GM12878 (cell line): ENCODE measurements at regions not wholly inside any gene's neighbourhood (a gene's known extent, or its start where the extent isn't known, plus 50 kb on each side); places are given as distances from the start of the nearest gene placed in this dataset.

Source experiments
- ATAC-seq: fragments of 200-7000 bp; cut with Tn5 transposase; 3 replicates; pipeline ENCODE4 v1.9.1; 2020; ENCODE audit warnings: mild to moderate bottlenecking, moderate library complexity
- BruUV-seq: library from RNA; stranded (reverse); fragments of 400-500 nt; replicated peaks from 2 replicates; lab custom pipeline; 2021; lab: Mats Ljungman, UMichigan
- CTCF ChIA-PET: fragments of 300-600 bp; sonication (Branson Sonifier 250); formaldehyde crosslinking; extraction: SDS; loops from one replicate; lab custom pipeline; 2021; ENCODE audit warnings: inconsistent platforms; lab: Yijun Ruan, JAX
- POLR2A ChIA-PET: fragments of 350-600 bp; formaldehyde crosslinking; extraction: SDS; loops from one replicate; lab custom pipeline; 2021; ENCODE audit warnings: inconsistent platforms; lab: Charles Lee
- RAD21 ChIA-PET: fragments of 300-600 bp; sonication (Branson Sonifier 250); formaldehyde crosslinking; loops from one replicate; lab custom pipeline; 2023; ENCODE audit warnings: antibody characterized with exemption; ENCODE audit not compliant: unreplicated experiment; lab: Charles Lee
- SMC1A ChIA-PET: fragments of 300-600 bp; sonication (Branson Sonifier 250); formaldehyde crosslinking; loops from one replicate; lab custom pipeline; 2023; ENCODE audit not compliant: unreplicated experiment, uncharacterized antibody; lab: Charles Lee
- DNase-seq: peaks from one replicate; pipeline ENCODE4 v3.0.0-alpha.2; 2011; ENCODE audit warnings: low read depth, low spot score
- FAIRE-seq: peaks from 3 replicates; lab custom pipeline; 2011; peaks lifted over from hg19 to GRCh38; lab: Jason Lieb, UNC
- H2AFZ ChIP-seq: 2 replicates; pipeline ENCODE4 v1.6.0; 2011; ENCODE audit warnings: low read depth, low read length, control low read depth; ENCODE audit not compliant: control insufficient read depth
- H3K27ac ChIP-seq: 2 replicates; pipeline ENCODE4 v1.5.1; 2011; ENCODE audit warnings: control low read depth; ENCODE audit not compliant: control insufficient read depth, insufficient read depth
- H3K27me3 ChIP-seq, 2 experiments: replicated peaks in 1 of 2; 2 replicates each; pipeline versions ENCODE4 v1.6.0 to v1.6.1; 2011; ENCODE audit warnings: low read length in 1 of 2; ENCODE audit not compliant: control insufficient read depth in 2 of 2, insufficient read depth in 2 of 2
- H3K36me3 ChIP-seq, 2 experiments: 2 replicates each; pipeline ENCODE4 v1.5.1; 2011; ENCODE audit warnings: low read length in 1 of 2; ENCODE audit not compliant: control insufficient read depth in 2 of 2, insufficient read depth in 2 of 2
- H3K4me1 ChIP-seq: 2 replicates; pipeline ENCODE4 v1.6.1; 2011; ENCODE audit warnings: mild to moderate bottlenecking, low read length, moderate library complexity, mixed read lengths; ENCODE audit not compliant: control insufficient read depth, insufficient read depth
- H3K4me2 ChIP-seq: 2 replicates; pipeline ENCODE4 v1.6.0; 2011; ENCODE audit warnings: control low read depth; ENCODE audit not compliant: control insufficient read depth, insufficient read depth
- H3K4me3 ChIP-seq: fragments of 200-600 bp; sonication (generic); 2 replicates; pipeline ENCODE4 v1.5.1; 2016
- H3K79me2 ChIP-seq: 2 replicates; pipeline ENCODE4 v1.6.0; 2011; ENCODE audit warnings: low read length; ENCODE audit not compliant: control insufficient read depth, insufficient read depth
- H3K9ac ChIP-seq: 2 replicates; pipeline ENCODE4 v1.8.0; 2011; ENCODE audit warnings: low read length, control low read depth, mixed read lengths; ENCODE audit not compliant: control insufficient read depth, insufficient read depth
- H3K9me3 ChIP-seq: replicated peaks from 3 replicates; pipeline ENCODE4 v1.5.1; 2011; ENCODE audit warnings: mild to moderate bottlenecking, low read length; ENCODE audit not compliant: control insufficient read depth, insufficient read depth
- H4K20me1 ChIP-seq: 2 replicates; pipeline ENCODE4 v1.6.0; 2011; ENCODE audit not compliant: control insufficient read depth, insufficient read depth
- ATF2 ChIP-seq: IDR thresholded peaks from 2 replicates; pipeline ENCODE4 v1.6.1; 2012; ENCODE audit warnings: low read length, inconsistent platforms
- CEBPB ChIP-seq, 2 experiments: fragments of 150-350 bp in 1 of 2; IDR thresholded peaks; 2 replicates each; pipeline ENCODE4 v1.6.1; 2012 to 2014; ENCODE audit warnings: low read depth in 2 of 2, low read length in 2 of 2, borderline replicate concordance in 1 of 2, inconsistent platforms in 1 of 2
- DPF2 ChIP-seq: fragments of 450-650 bp; IDR thresholded peaks from 2 replicates; pipeline ENCODE4 v1.6.1; 2017; ENCODE audit warnings: mild to moderate bottlenecking
- HDGF ChIP-seq: fragments of 450-650 bp; IDR thresholded peaks from 2 replicates; pipeline ENCODE4 v1.6.1; 2016; ENCODE audit warnings: antibody characterized with exemption
- IKZF1 ChIP-seq: fragments of 450-650 bp; conservative IDR thresholded peaks from 2 replicates; pipeline ENCODE4 v1.6.1; 2017; ENCODE audit warnings: antibody characterized with exemption, mild to moderate bottlenecking
- IKZF2 ChIP-seq, 2 experiments: fragments of 450-650 bp; IDR thresholded peaks; 2 replicates each; pipeline ENCODE4 v1.6.1; 2017; ENCODE audit warnings: mild to moderate bottlenecking in 2 of 2, moderate library complexity in 2 of 2
- MEF2A ChIP-seq: IDR thresholded peaks from 2 replicates; pipeline ENCODE4 v1.6.1; 2011; ENCODE audit warnings: low read depth, mild to moderate bottlenecking, low read length, moderate library complexity; ENCODE audit not compliant: insufficient read depth
- MTA3 ChIP-seq: IDR thresholded peaks from 2 replicates; pipeline ENCODE4 v1.6.1; 2012; ENCODE audit warnings: low read length, inconsistent platforms, borderline replicate concordance
- PBX3 ChIP-seq: IDR thresholded peaks from 2 replicates; pipeline ENCODE4 v1.6.1; 2011; ENCODE audit warnings: mild to moderate bottlenecking, low read depth, low read length, moderate library complexity; ENCODE audit not compliant: insufficient replicate concordance
- PKNOX1 ChIP-seq: fragments of 450-650 bp; IDR thresholded peaks from 2 replicates; pipeline ENCODE4 v1.6.1; 2016; ENCODE audit warnings: mild to moderate bottlenecking
- RUNX3 ChIP-seq: IDR thresholded peaks from 2 replicates; pipeline ENCODE4 v1.6.1; 2012; ENCODE audit warnings: low read length, inconsistent platforms
- SMAD5 ChIP-seq: IDR thresholded peaks from 2 replicates; pipeline ENCODE4 v1.6.1; 2016; ENCODE audit warnings: antibody characterized with exemption, low read depth
- SP1 ChIP-seq: IDR thresholded peaks from one replicate; pipeline ENCODE4 v1.6.1; 2011; ENCODE audit warnings: low read depth, low read length
- SREBF2 ChIP-seq: IDR thresholded peaks from 2 replicates; pipeline ENCODE4 v1.6.1; 2012; ENCODE audit warnings: mild to moderate bottlenecking, low read length
- WGBS: methylation state at CpG from one replicate; pipeline ENCODE4 v1.1.6; 2016; ENCODE audit warnings: low lambda C conversion rate; ENCODE audit not compliant: insufficient replicate concordance, insufficient coverage; ENCODE audit errors: missing lambda C conversion rate; 5-methylcytosine and 5-hydroxymethylcytosine counted together
- in situ Hi-C: fragments of 300-500 bp; cut with MboI; formaldehyde crosslinking; loops from 9 replicates; pipeline ENCODE4 v1.14.3; 2018; ENCODE audit warnings: mixed read lengths
- intact Hi-C: fragments of 100-400 bp; cut with micrococcal nuclease; formaldehyde crosslinking; loops from one replicate; pipeline ENCODE4 v1.14.2; 2022; ENCODE audit not compliant: unreplicated experiment
- TF ChIP-seq, protein P1 (sequence below): fragments of 450-650 bp; IDR thresholded peaks from 2 replicates; pipeline ENCODE4 v1.6.1; 2016; ENCODE audit warnings: mild to moderate bottlenecking
- TF ChIP-seq, protein P2 (sequence below): fragments of 150-350 bp; IDR thresholded peaks from 2 replicates; pipeline ENCODE4 v1.6.1; 2016; ENCODE audit warnings: low read depth, low read length

DNA sequence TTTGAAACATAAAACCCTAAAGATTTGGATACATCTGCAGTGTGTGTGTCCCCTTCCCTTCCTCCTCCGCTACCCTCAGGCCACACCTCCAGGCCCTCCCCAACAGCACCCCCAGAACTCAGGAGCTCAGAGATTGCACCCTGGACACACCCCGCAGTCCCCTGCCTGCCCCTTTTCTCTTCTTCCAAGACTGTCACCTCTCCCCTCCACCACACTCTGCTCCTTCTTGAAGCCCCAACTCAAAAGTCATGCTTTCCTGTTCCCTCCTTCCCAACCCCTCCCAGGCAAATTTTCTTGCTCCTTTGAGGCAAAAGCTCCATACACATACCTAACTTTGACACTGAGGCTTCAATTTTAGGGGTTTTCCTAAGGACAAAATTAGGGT lies 285.7 kb upstream of the STT3B start:
- Histone ChIP-seq H3K79me2 (peaks cover 3% of the 10 kb centered on the region; the same call in 1 of the 2 replicates), H3K9ac (peak overlapping the region; percentile 26; the same call in 1 of the 2 replicates), H3K9me3 (peaks cover 4% of the 10 kb centered on the region; the same call in 2 of the 3 replicates), H3K4me2 (peak overlapping the region; percentile 29; the same call in 1 of the 2 replicates), H3K4me1 (peaks cover 47% of the 10 kb centered on the region), H3K4me3 (peak overlapping the region; percentile 21; the same call in 1 of the 2 replicates), H3K36me3 (no peaks in the 10 kb centered on the region), H3K27ac (peak overlapping the region; percentile 19), H2AFZ (no peak overlapping the region), H3K27me3 (no peaks in the 10 kb centered on the region), H4K20me1 (no peaks in the 10 kb centered on the region)
- in situ Hi-C loops: loop anchor here (10.0 kb wide), 1 partner anchor 288 kb away; the partner anchor contains the start of gene STT3B
- intact Hi-C loops: loop anchor here (5.0 to 10.0 kb wide), 3 partner anchors 145 to 262 kb away; no protein-coding TSS in a partner anchor
- FAIRE-seq (no peak), DNase-seq (no peak), ATAC-seq (peak; percentile 29)
- CTCF ChIA-PET: interaction anchor here (0.6 to 1.4 kb wide), 7 partner anchors 20 to 449 kb away, joined by 3 to 5 read pairs (median 3); no protein-coding TSS in a partner anchor
- SMC1A ChIA-PET: interaction anchor here (0.8 to 13.1 kb wide), 18 partner anchors 9 to 292 kb away, joined by 3 to 378 read pairs (median 6); partner anchors contain the start of gene STT3B
- WGBS: 80% methylated on average over 2 of the region's 2 CpGs
- BruUV-seq: no TSS peak
- POLR2A ChIA-PET: interaction anchor here (0.6 to 6.9 kb wide), 5 partner anchors 15 to 293 kb away, joined by 4 to 69 read pairs (median 13); partner anchors contain the start of gene STT3B
- RAD21 ChIA-PET: interaction anchor here (1.0 to 16.3 kb wide), 12 partner anchors 9 to 334 kb away, joined by 3 to 381 read pairs (median 6); partner anchors contain the start of gene STT3B
- TF ChIP-seq DPF2 (no peak), SP1 (no peak), CEBPB (IDR thresholded peaks at IDR 0.05; ENCODE audit: borderline replicate concordance in 1 of 2, low read depth in 2 of 2, low read length in 2 of 2) (no peak), MEF2A (no peak), HDGF (peak; percentile 77; the same call in 1 of the 2 replicates), PKNOX1 (no peak), ATF2 (no peak), SMAD5 (no peak), IKZF1 (0 out of 2 replicates have a peak, but pooled peaks have one; percentile 25), RUNX3 (peak; percentile 12; the same call in 1 of the 2 replicates), PBX3 (no peak), SREBF2 (no peak), MTA3 (no peak), IKZF2 (IDR thresholded peaks at IDR 0.05) (0 out of 4 replicates have a peak, but pooled peaks of 1 of the 2 experiments have one; percentile 11)
- TF ChIP-seq, protein P1, sequence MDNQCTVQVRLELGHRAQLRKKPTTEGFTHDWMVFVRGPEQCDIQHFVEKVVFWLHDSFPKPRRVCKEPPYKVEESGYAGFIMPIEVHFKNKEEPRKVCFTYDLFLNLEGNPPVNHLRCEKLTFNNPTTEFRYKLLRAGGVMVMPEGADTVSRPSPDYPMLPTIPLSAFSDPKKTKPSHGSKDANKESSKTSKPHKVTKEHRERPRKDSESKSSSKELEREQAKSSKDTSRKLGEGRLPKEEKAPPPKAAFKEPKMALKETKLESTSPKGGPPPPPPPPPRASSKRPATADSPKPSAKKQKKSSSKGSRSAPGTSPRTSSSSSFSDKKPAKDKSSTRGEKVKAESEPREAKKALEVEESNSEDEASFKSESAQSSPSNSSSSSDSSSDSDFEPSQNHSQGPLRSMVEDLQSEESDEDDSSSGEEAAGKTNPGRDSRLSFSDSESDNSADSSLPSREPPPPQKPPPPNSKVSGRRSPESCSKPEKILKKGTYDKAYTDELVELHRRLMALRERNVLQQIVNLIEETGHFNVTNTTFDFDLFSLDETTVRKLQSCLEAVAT: peak; percentile 83
- TF ChIP-seq, protein P2, sequence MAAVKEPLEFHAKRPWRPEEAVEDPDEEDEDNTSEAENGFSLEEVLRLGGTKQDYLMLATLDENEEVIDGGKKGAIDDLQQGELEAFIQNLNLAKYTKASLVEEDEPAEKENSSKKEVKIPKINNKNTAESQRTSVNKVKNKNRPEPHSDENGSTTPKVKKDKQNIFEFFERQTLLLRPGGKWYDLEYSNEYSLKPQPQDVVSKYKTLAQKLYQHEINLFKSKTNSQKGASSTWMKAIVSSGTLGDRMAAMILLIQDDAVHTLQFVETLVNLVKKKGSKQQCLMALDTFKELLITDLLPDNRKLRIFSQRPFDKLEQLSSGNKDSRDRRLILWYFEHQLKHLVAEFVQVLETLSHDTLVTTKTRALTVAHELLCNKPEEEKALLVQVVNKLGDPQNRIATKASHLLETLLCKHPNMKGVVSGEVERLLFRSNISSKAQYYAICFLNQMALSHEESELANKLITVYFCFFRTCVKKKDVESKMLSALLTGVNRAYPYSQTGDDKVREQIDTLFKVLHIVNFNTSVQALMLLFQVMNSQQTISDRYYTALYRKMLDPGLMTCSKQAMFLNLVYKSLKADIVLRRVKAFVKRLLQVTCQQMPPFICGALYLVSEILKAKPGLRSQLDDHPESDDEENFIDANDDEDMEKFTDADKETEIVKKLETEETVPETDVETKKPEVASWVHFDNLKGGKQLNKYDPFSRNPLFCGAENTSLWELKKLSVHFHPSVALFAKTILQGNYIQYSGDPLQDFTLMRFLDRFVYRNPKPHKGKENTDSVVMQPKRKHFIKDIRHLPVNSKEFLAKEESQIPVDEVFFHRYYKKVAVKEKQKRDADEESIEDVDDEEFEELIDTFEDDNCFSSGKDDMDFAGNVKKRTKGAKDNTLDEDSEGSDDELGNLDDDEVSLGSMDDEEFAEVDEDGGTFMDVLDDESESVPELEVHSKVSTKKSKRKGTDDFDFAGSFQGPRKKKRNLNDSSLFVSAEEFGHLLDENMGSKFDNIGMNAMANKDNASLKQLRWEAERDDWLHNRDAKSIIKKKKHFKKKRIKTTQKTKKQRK: no peak
